Ovary (tissue), 7 donors: ENCODE measurements at regions not wholly inside any gene's neighbourhood (a gene's known extent, or its start where the extent isn't known, plus 50 kb on each side); places are given as distances from the start of the nearest gene placed in this dataset.
"Not testable (repeated sequence)": the region's sequence is repeated elsewhere in the genome, so short reads cannot be mapped to it uniquely, and the experiment has no call there.

Source experiments
- DNase-seq, 5 donors: peaks; one replicate each; pipeline ENCODE4 v3.0.0-alpha.2; 2019 to 2020
- H3K27ac ChIP-seq, 2 donors: fragments of 200-600 bp; one replicate each; pipeline versions ENCODE4 v1.5.1 to v1.8.0; 2019 to 2022
- H3K27me3 ChIP-seq: fragments of 200-600 bp; one replicate; pipeline ENCODE4 v1.8.0; 2022
- H3K36me3 ChIP-seq: fragments of 200-600 bp; sonication (generic); one replicate; pipeline ENCODE4 v1.5.1; 2019
- H3K4me1 ChIP-seq: one replicate; pipeline ENCODE4 v1.8.1; 2013; ENCODE audit warnings: mild to moderate bottlenecking, moderate library complexity; ENCODE audit not compliant: insufficient read depth
- H3K4me3 ChIP-seq: fragments of 200-600 bp; sonication (generic); one replicate; pipeline ENCODE4 v1.5.1; 2017
- H3K9me3 ChIP-seq, 2 donors: fragments of 200-600 bp in 1 of 2; sonication (generic) in 1 of 2; one replicate each; pipeline versions ENCODE4 v1.5.1 to v1.8.1; 2013 to 2019; ENCODE audit warnings: mild to moderate bottlenecking in 1 of 2, moderate library complexity in 1 of 2
- CTCF ChIP-seq, 3 donors: fragments of 450-650 bp in 2 of 3; fragments of 200-600 bp in 1 of 3; IDR thresholded peaks; one replicate each; pipeline versions ENCODE4 v1.5.1 to v1.8.0; 2016 to 2022; ENCODE audit warnings: antibody characterized with exemption in 3 of 3, mild to moderate bottlenecking in 1 of 3
- EP300 ChIP-seq: sonication (generic); formaldehyde crosslinking; IDR thresholded peaks from one replicate; pipeline ENCODE4 v1.6.1; 2017; ENCODE audit warnings: antibody characterized with exemption
- POLR2A ChIP-seq: fragments of 450-650 bp; IDR thresholded peaks from one replicate; pipeline ENCODE4 v1.6.1; 2017; ENCODE audit warnings: antibody characterized with exemption, mild to moderate bottlenecking, moderate library complexity
- WGBS, 3 donors: extraction: QIAGEN DNeasy Blood & Tissue Kit in 1 of 3; methylation state at CpG; one replicate each; pipeline versions ENCODE4 v1.1.5 to v1.1.7; 2013 to 2017; 5-methylcytosine and 5-hydroxymethylcytosine counted together
- intact Hi-C, 4 donors: fragments of 100-400 bp; cut with DNase I; formaldehyde crosslinking; loops; one replicate each; pipeline versions ENCODE4 v1.11.0 to v1.15.1; 2022 to 2023
- donor health status: DM: no; HTN: no; CAD: no; lungs with moderate emphysema.
- donor health status: DM: no; HTN: no; CAD: no.
- donor health status: Bipolar disorder and iron deficiency.
- donor health status: DM: no; HTN: no; CAD: no.
- donor health status: DM: yes; HTN: yes; CAD: no.

GRCh38 chr9:85298499-85298898 lies 443.3 kb downstream of the AGTPBP1 start:
- Histone ChIP-seq H3K4me3 (no peak overlapping the region), H3K27ac (no peak overlapping the region), H3K4me1 (no peaks in the 10 kb centered on the region), H3K27me3 (no peaks in the 10 kb centered on the region), H3K9me3 (no peaks in the 10 kb centered on the region), H3K36me3 (no peaks in the 10 kb centered on the region)
- intact Hi-C loops = no loop called here
- whole genome bisulfite sequencing, 3 donors = 70 to 85% (median 77%) methylated on average over 4 of the region's 4 CpGs
- DNase-seq = no peak
- TF ChIP-seq CTCF (IDR thresholded peaks at IDR 0.05) (no peak), POLR2A (no peak), EP300 (no peak)

GRCh38 chr9:85295244-85295643 lies 446.5 kb downstream of the AGTPBP1 start:
- intact Hi-C loops, H3K27ac ChIP-seq, H3K36me3 ChIP-seq, H3K27me3 ChIP-seq, H3K4me3 ChIP-seq, H3K9me3 ChIP-seq, DNase-seq, H3K4me1 ChIP-seq: not testable (repeated sequence)
- 69 to 91% (median 85%) methylated on average over 5 of the region's 5 CpGs for WGBS, 3 donors

- no peaks in the 10 kb centered on the region for H3K9me3 ChIP-seq
- no peak overlapping the region for H3K27ac ChIP-seq
- no peaks in the 10 kb centered on the region for H3K4me1 ChIP-seq
- H3K4me3 ChIP-seq = no peak overlapping the region
- intact Hi-C loops = no loop called here
- H3K27me3 ChIP-seq = no peaks in the 10 kb centered on the region
- 82 to 86% (median 85%) methylated on average over 4 of the region's 4 CpGs for WGBS, 3 donors
- DNase-seq = no peak
- TF ChIP-seq CTCF (IDR thresholded peaks at IDR 0.05) = no peak
- TF ChIP-seq EP300 = no peak
- no peak for TF ChIP-seq POLR2A
- no peaks in the 10 kb centered on the region for H3K36me3 ChIP-seq
Observed at GRCh38 chr9:85292261-85292660, 449.5 kb downstream of the AGTPBP1 start.

- H3K4me3 ChIP-seq = no peak overlapping the region
- TF ChIP-seq EP300 (no peak), POLR2A (no peak), CTCF (IDR thresholded peaks at IDR 0.05) (no peak)
- H3K27me3 ChIP-seq = no peaks in the 10 kb centered on the region
- intact Hi-C loops = no loop called here
- WGBS, 3 donors = 29 to 37% (median 30%) methylated on average over 6 of the region's 6 CpGs
- no peaks in the 10 kb centered on the region for H3K36me3 ChIP-seq
- no peaks in the 10 kb centered on the region for H3K9me3 ChIP-seq
- DNase-seq = no peak
- H3K4me1 ChIP-seq = no peaks in the 10 kb centered on the region
- no peak overlapping the region for H3K27ac ChIP-seq
Observed at GRCh38 chr9:85291266-85291665, 450.5 kb downstream of the AGTPBP1 start.

- intact Hi-C loops = no loop called here
- WGBS, 3 donors = 74 to 75% (median 75%) methylated on average over 21 of the region's 21 CpGs
Observed at GRCh38 chr9:85290019-85290418, 451.7 kb downstream of the AGTPBP1 start.

More at GRCh38 chr9:85290019-85290418, 451.7 kb downstream of the AGTPBP1 start:
- TF ChIP-seq EP300 (no peak), CTCF (IDR thresholded peaks at IDR 0.05) (no peak), POLR2A (no peak)
- DNase-seq = no peak
- Histone ChIP-seq H3K27ac (no peak overlapping the region), H3K4me3 (no peak overlapping the region), H3K4me1 (no peaks in the 10 kb centered on the region), H3K36me3 (no peaks in the 10 kb centered on the region), H3K9me3 (no peaks in the 10 kb centered on the region), H3K27me3 (no peaks in the 10 kb centered on the region)
